H1 (cell line): ENCODE measurements at regions not wholly inside any gene's neighbourhood (a gene's known extent, or its start where the extent isn't known, plus 50 kb on each side); places are given as distances from the start of the nearest gene placed in this dataset.

Source experiments
- SP1 ChIP-seq: IDR thresholded peaks from 2 replicates; pipeline ENCODE4 v1.6.1; 2011; ENCODE audit warnings: low read depth, low read length
- TEAD4 ChIP-seq: IDR thresholded peaks from 2 replicates; pipeline ENCODE4 v1.6.1; 2012; ENCODE audit warnings: low read depth, low read length, inconsistent platforms, mixed read lengths
- TF ChIP-seq, protein P1 (sequence below): fragments of 300-600 bp; sonication (generic); IDR thresholded peaks from 2 replicates; pipeline ENCODE4 v1.7.1; 2012; ENCODE audit warnings: low read length, moderate library complexity, mild to moderate bottlenecking, inconsistent platforms; ENCODE audit not compliant: insufficient replicate concordance

GRCh38 chr15:72866866-72867616, 83.5 kb upstream of the ADPGK start (continued):
- TF ChIP-seq, protein P1, sequence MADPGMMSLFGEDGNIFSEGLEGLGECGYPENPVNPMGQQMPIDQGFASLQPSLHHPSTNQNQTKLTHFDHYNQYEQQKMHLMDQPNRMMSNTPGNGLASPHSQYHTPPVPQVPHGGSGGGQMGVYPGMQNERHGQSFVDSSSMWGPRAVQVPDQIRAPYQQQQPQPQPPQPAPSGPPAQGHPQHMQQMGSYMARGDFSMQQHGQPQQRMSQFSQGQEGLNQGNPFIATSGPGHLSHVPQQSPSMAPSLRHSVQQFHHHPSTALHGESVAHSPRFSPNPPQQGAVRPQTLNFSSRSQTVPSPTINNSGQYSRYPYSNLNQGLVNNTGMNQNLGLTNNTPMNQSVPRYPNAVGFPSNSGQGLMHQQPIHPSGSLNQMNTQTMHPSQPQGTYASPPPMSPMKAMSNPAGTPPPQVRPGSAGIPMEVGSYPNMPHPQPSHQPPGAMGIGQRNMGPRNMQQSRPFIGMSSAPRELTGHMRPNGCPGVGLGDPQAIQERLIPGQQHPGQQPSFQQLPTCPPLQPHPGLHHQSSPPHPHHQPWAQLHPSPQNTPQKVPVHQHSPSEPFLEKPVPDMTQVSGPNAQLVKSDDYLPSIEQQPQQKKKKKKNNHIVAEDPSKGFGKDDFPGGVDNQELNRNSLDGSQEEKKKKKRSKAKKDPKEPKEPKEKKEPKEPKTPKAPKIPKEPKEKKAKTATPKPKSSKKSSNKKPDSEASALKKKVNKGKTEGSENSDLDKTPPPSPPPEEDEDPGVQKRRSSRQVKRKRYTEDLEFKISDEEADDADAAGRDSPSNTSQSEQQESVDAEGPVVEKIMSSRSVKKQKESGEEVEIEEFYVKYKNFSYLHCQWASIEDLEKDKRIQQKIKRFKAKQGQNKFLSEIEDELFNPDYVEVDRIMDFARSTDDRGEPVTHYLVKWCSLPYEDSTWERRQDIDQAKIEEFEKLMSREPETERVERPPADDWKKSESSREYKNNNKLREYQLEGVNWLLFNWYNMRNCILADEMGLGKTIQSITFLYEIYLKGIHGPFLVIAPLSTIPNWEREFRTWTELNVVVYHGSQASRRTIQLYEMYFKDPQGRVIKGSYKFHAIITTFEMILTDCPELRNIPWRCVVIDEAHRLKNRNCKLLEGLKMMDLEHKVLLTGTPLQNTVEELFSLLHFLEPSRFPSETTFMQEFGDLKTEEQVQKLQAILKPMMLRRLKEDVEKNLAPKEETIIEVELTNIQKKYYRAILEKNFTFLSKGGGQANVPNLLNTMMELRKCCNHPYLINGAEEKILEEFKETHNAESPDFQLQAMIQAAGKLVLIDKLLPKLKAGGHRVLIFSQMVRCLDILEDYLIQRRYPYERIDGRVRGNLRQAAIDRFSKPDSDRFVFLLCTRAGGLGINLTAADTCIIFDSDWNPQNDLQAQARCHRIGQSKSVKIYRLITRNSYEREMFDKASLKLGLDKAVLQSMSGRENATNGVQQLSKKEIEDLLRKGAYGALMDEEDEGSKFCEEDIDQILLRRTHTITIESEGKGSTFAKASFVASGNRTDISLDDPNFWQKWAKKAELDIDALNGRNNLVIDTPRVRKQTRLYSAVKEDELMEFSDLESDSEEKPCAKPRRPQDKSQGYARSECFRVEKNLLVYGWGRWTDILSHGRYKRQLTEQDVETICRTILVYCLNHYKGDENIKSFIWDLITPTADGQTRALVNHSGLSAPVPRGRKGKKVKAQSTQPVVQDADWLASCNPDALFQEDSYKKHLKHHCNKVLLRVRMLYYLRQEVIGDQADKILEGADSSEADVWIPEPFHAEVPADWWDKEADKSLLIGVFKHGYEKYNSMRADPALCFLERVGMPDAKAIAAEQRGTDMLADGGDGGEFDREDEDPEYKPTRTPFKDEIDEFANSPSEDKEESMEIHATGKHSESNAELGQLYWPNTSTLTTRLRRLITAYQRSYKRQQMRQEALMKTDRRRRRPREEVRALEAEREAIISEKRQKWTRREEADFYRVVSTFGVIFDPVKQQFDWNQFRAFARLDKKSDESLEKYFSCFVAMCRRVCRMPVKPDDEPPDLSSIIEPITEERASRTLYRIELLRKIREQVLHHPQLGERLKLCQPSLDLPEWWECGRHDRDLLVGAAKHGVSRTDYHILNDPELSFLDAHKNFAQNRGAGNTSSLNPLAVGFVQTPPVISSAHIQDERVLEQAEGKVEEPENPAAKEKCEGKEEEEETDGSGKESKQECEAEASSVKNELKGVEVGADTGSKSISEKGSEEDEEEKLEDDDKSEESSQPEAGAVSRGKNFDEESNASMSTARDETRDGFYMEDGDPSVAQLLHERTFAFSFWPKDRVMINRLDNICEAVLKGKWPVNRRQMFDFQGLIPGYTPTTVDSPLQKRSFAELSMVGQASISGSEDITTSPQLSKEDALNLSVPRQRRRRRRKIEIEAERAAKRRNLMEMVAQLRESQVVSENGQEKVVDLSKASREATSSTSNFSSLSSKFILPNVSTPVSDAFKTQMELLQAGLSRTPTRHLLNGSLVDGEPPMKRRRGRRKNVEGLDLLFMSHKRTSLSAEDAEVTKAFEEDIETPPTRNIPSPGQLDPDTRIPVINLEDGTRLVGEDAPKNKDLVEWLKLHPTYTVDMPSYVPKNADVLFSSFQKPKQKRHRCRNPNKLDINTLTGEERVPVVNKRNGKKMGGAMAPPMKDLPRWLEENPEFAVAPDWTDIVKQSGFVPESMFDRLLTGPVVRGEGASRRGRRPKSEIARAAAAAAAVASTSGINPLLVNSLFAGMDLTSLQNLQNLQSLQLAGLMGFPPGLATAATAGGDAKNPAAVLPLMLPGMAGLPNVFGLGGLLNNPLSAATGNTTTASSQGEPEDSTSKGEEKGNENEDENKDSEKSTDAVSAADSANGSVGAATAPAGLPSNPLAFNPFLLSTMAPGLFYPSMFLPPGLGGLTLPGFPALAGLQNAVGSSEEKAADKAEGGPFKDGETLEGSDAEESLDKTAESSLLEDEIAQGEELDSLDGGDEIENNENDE, result no peak
- no peak for TF ChIP-seq SP1
- no peak for TF ChIP-seq TEAD4
- TF ChIP-seq, all 59 proteins: peak for 0
